GM12878 (cell line): ENCODE measurements at regions not wholly inside any gene's neighbourhood (a gene's known extent, or its start where the extent isn't known, plus 50 kb on each side); places are given as distances from the start of the nearest gene placed in this dataset.

Experiments used
- ATAC-seq: fragments of 200-7000 bp; cut with Tn5 transposase; 3 replicates; pipeline ENCODE4 v1.9.1; 2020; ENCODE audit warnings: mild to moderate bottlenecking, moderate library complexity
- BruUV-seq: library from RNA; stranded (reverse); fragments of 400-500 nt; replicated peaks from 2 replicates; lab custom pipeline; 2021; lab: Mats Ljungman, UMichigan
- CTCF ChIA-PET: fragments of 300-600 bp; sonication (Branson Sonifier 250); formaldehyde crosslinking; extraction: SDS; loops from one replicate; lab custom pipeline; 2021; ENCODE audit warnings: inconsistent platforms; lab: Yijun Ruan, JAX
- POLR2A ChIA-PET: fragments of 350-600 bp; formaldehyde crosslinking; extraction: SDS; loops from one replicate; lab custom pipeline; 2021; ENCODE audit warnings: inconsistent platforms; lab: Charles Lee
- RAD21 ChIA-PET: fragments of 300-600 bp; sonication (Branson Sonifier 250); formaldehyde crosslinking; loops from one replicate; lab custom pipeline; 2023; ENCODE audit warnings: antibody characterized with exemption; ENCODE audit not compliant: unreplicated experiment; lab: Charles Lee
- SMC1A ChIA-PET: fragments of 300-600 bp; sonication (Branson Sonifier 250); formaldehyde crosslinking; loops from one replicate; lab custom pipeline; 2023; ENCODE audit not compliant: unreplicated experiment, uncharacterized antibody; lab: Charles Lee
- DNase-seq: peaks from one replicate; pipeline ENCODE4 v3.0.0-alpha.2; 2011; ENCODE audit warnings: low read depth, low spot score
- FAIRE-seq: peaks from 3 replicates; lab custom pipeline; 2011; peaks lifted over from hg19 to GRCh38; lab: Jason Lieb, UNC
- H2AFZ ChIP-seq: 2 replicates; pipeline ENCODE4 v1.6.0; 2011; ENCODE audit warnings: low read depth, low read length, control low read depth; ENCODE audit not compliant: control insufficient read depth
- H3K27ac ChIP-seq: 2 replicates; pipeline ENCODE4 v1.5.1; 2011; ENCODE audit warnings: control low read depth; ENCODE audit not compliant: control insufficient read depth, insufficient read depth
- H3K27me3 ChIP-seq, 2 experiments: replicated peaks in 1 of 2; 2 replicates each; pipeline versions ENCODE4 v1.6.0 to v1.6.1; 2011; ENCODE audit warnings: low read length in 1 of 2; ENCODE audit not compliant: control insufficient read depth in 2 of 2, insufficient read depth in 2 of 2
- H3K36me3 ChIP-seq, 2 experiments: 2 replicates each; pipeline ENCODE4 v1.5.1; 2011; ENCODE audit warnings: low read length in 1 of 2; ENCODE audit not compliant: control insufficient read depth in 2 of 2, insufficient read depth in 2 of 2
- H3K4me1 ChIP-seq: 2 replicates; pipeline ENCODE4 v1.6.1; 2011; ENCODE audit warnings: mild to moderate bottlenecking, low read length, moderate library complexity, mixed read lengths; ENCODE audit not compliant: control insufficient read depth, insufficient read depth
- H3K4me2 ChIP-seq: 2 replicates; pipeline ENCODE4 v1.6.0; 2011; ENCODE audit warnings: control low read depth; ENCODE audit not compliant: control insufficient read depth, insufficient read depth
- H3K4me3 ChIP-seq: fragments of 200-600 bp; sonication (generic); 2 replicates; pipeline ENCODE4 v1.5.1; 2016
- H3K79me2 ChIP-seq: 2 replicates; pipeline ENCODE4 v1.6.0; 2011; ENCODE audit warnings: low read length; ENCODE audit not compliant: control insufficient read depth, insufficient read depth
- H3K9ac ChIP-seq: 2 replicates; pipeline ENCODE4 v1.8.0; 2011; ENCODE audit warnings: low read length, control low read depth, mixed read lengths; ENCODE audit not compliant: control insufficient read depth, insufficient read depth
- H3K9me3 ChIP-seq: replicated peaks from 3 replicates; pipeline ENCODE4 v1.5.1; 2011; ENCODE audit warnings: mild to moderate bottlenecking, low read length; ENCODE audit not compliant: control insufficient read depth, insufficient read depth
- H4K20me1 ChIP-seq: 2 replicates; pipeline ENCODE4 v1.6.0; 2011; ENCODE audit not compliant: control insufficient read depth, insufficient read depth
- EED ChIP-seq: sonication (generic); IDR thresholded peaks from 2 replicates; pipeline ENCODE4 v1.6.1; 2016; ENCODE audit warnings: antibody characterized with exemption, low read depth
- KAT2A ChIP-seq: conservative IDR thresholded peaks from 2 replicates; pipeline ENCODE4 v1.6.1; 2011; ENCODE audit warnings: low read depth, low read length; ENCODE audit not compliant: control insufficient read depth
- ZNF24 ChIP-seq: fragments of 450-650 bp; IDR thresholded peaks from 2 replicates; pipeline ENCODE4 v1.6.1; 2017; ENCODE audit warnings: antibody characterized with exemption, mild to moderate bottlenecking
- ZSCAN29 ChIP-seq: fragments of 450-650 bp; IDR thresholded peaks from 2 replicates; pipeline ENCODE4 v1.6.1; 2017; ENCODE audit warnings: mild to moderate bottlenecking, moderate library complexity
- WGBS: methylation state at CpG from one replicate; pipeline ENCODE4 v1.1.6; 2016; ENCODE audit warnings: low lambda C conversion rate; ENCODE audit not compliant: insufficient replicate concordance, insufficient coverage; ENCODE audit errors: missing lambda C conversion rate; 5-methylcytosine and 5-hydroxymethylcytosine counted together
- in situ Hi-C: fragments of 300-500 bp; cut with MboI; formaldehyde crosslinking; loops from 9 replicates; pipeline ENCODE4 v1.14.3; 2018; ENCODE audit warnings: mixed read lengths
- intact Hi-C: fragments of 100-400 bp; cut with micrococcal nuclease; formaldehyde crosslinking; loops from one replicate; pipeline ENCODE4 v1.14.2; 2022; ENCODE audit not compliant: unreplicated experiment
- TF ChIP-seq, protein P1 (sequence below): fragments of 450-650 bp; formaldehyde crosslinking; IDR thresholded peaks from 2 replicates; pipeline ENCODE4 v1.5.0; 2022; ENCODE audit warnings: mild to moderate bottlenecking, missing genetic modification characterization
- TF ChIP-seq, protein P2 (sequence below): IDR thresholded peaks from 2 replicates; pipeline ENCODE4 v1.6.1; 2011; ENCODE audit warnings: low read depth, low read length, improper control_type of control experiment, borderline replicate concordance

DNA sequence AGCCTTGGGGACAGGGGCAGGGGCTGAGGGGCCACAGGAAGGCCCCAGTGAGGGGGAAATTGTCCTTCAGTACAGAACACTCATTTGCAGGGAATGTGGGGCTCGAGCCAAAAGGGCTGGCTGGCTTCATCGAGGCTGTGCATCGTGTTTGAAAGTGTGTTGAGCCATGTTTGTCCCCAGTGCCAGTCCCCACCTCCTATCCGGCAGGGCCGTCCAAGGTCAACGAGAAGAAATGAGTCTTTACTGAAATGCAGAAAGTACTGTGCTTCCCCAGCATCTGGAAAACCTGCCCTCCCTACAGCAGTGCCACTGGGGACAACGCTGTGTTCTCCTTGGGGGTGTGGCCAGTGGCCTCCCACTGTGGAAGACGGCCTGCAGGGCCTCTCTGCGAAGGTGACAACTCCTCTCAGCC is 214.1 kb downstream of the KLF6 start:
- RAD21 ChIA-PET = no interaction called here
- Histone ChIP-seq H3K9ac (no peak overlapping the region), H3K4me1 (no peaks in the 10 kb centered on the region), H2AFZ (no peak overlapping the region), H3K79me2 (no peaks in the 10 kb centered on the region), H3K4me2 (no peak overlapping the region), H3K27me3 (no peaks in the 10 kb centered on the region), H3K36me3 (no peaks in the 10 kb centered on the region), H4K20me1 (no peaks in the 10 kb centered on the region), H3K27ac (no peak overlapping the region), H3K4me3 (no peak overlapping the region), H3K9me3 (no peaks in the 10 kb centered on the region)
- 29% methylated on average over 9 of the region's 9 CpGs for WGBS
- in situ Hi-C loops (no loop called here), intact Hi-C loops (no loop called here)
- ATAC-seq (no peak), FAIRE-seq (no peak), DNase-seq (no peak)
- TF ChIP-seq, protein P1, sequence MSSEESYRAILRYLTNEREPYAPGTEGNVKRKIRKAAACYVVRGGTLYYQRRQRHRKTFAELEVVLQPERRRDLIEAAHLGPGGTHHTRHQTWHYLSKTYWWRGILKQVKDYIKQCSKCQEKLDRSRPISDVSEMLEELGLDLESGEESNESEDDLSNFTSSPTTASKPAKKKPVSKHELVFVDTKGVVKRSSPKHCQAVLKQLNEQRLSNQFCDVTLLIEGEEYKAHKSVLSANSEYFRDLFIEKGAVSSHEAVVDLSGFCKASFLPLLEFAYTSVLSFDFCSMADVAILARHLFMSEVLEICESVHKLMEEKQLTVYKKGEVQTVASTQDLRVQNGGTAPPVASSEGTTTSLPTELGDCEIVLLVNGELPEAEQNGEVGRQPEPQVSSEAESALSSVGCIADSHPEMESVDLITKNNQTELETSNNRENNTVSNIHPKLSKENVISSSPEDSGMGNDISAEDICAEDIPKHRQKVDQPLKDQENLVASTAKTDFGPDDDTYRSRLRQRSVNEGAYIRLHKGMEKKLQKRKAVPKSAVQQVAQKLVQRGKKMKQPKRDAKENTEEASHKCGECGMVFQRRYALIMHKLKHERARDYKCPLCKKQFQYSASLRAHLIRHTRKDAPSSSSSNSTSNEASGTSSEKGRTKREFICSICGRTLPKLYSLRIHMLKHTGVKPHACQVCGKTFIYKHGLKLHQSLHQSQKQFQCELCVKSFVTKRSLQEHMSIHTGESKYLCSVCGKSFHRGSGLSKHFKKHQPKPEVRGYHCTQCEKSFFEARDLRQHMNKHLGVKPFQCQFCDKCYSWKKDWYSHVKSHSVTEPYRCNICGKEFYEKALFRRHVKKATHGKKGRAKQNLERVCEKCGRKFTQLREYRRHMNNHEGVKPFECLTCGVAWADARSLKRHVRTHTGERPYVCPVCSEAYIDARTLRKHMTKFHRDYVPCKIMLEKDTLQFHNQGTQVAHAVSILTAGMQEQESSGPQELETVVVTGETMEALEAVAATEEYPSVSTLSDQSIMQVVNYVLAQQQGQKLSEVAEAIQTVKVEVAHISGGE (CRISPR knock-in tag) = no peak
- TF ChIP-seq, protein P2, sequence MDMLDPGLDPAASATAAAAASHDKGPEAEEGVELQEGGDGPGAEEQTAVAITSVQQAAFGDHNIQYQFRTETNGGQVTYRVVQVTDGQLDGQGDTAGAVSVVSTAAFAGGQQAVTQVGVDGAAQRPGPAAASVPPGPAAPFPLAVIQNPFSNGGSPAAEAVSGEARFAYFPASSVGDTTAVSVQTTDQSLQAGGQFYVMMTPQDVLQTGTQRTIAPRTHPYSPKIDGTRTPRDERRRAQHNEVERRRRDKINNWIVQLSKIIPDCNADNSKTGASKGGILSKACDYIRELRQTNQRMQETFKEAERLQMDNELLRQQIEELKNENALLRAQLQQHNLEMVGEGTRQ = no peak
- TF ChIP-seq ZSCAN29 (no peak), KAT2A (no peak), EED (no peak), ZNF24 (no peak)
- SMC1A ChIA-PET = no interaction called here
- POLR2A ChIA-PET = no interaction called here
- CTCF ChIA-PET = no interaction called here
- no TSS peak for BruUV-seq
